NCI-H774 (cell line): ENCODE measurements at regions not wholly inside any gene's neighbourhood (a gene's known extent, or its start where the extent isn't known, plus 50 kb on each side); places are given as distances from the start of the nearest gene placed in this dataset.

Experiments used
- DNase-seq: peaks from one replicate; lab custom pipeline; 2025; lab: John Stamatoyannopoulos, UW

- no peak for DNase-seq
Observed at GRCh38 chr3:102529452-102529851, 94.6 kb downstream of the ZPLD1 start.

- no peak for DNase-seq
Observed at GRCh38 chr3:102530415-102531181, 95.8 kb downstream of the ZPLD1 start.

- DNase-seq, result no peak
Observed at GRCh38 chr3:102531686-102532085, 96.9 kb downstream of the ZPLD1 start.

- DNase-seq, result no peak
Observed at GRCh38 chr3:102532901-102533300, 98.1 kb downstream of the ZPLD1 start.

- no peak for DNase-seq
Observed at GRCh38 chr3:102533784-102534183, 99.0 kb downstream of the ZPLD1 start.

GRCh38 chr3:102536456-102536855 is 101.6 kb downstream of the ZPLD1 start:
- DNase-seq, result peak; percentile 66

GRCh38 chr3:102537123-102537522 is 102.3 kb downstream of the ZPLD1 start:
- no peak for DNase-seq

GRCh38 chr3:102544741-102545140 is 109.9 kb downstream of the ZPLD1 start:
- no peak for DNase-seq

GRCh38 chr3:102545276-102545675 is 110.5 kb downstream of the ZPLD1 start:
- DNase-seq, result no peak

- no peak for DNase-seq
Observed at GRCh38 chr3:102553876-102554275, 119.1 kb downstream of the ZPLD1 start.

GRCh38 chr3:102570511-102570910 is 135.7 kb downstream of the ZPLD1 start:
- no peak for DNase-seq

- no peak for DNase-seq
Observed at GRCh38 chr3:102571006-102571405, 136.2 kb downstream of the ZPLD1 start.

- DNase-seq, result no peak
Observed at GRCh38 chr3:102571720-102572384, 137.0 kb downstream of the ZPLD1 start.

GRCh38 chr3:102573483-102574028 is 138.7 kb downstream of the ZPLD1 start:
- DNase-seq, result no peak

- no peak for DNase-seq
Observed at GRCh38 chr3:102574355-102574754, 139.5 kb downstream of the ZPLD1 start.

- DNase-seq, result no peak
Observed at GRCh38 chr3:102576651-102577050, 141.8 kb downstream of the ZPLD1 start.

GRCh38 chr3:102577082-102577789 is 142.4 kb downstream of the ZPLD1 start:
- DNase-seq, result no peak

GRCh38 chr3:102580760-102581159 is 145.9 kb downstream of the ZPLD1 start:
- no peak for DNase-seq

- DNase-seq, result no peak
Observed at GRCh38 chr3:102586485-102586884, 151.7 kb downstream of the ZPLD1 start.

GRCh38 chr3:102593812-102594602 is 159.2 kb downstream of the ZPLD1 start:
- no peak for DNase-seq

- DNase-seq, result no peak
Observed at GRCh38 chr3:102595057-102595456, 160.2 kb downstream of the ZPLD1 start.
